Caki2 (cell line): ENCODE measurements at regions not wholly inside any gene's neighbourhood (a gene's known extent, or its start where the extent isn't known, plus 50 kb on each side); places are given as distances from the start of the nearest gene placed in this dataset.

Experiments
- DNase-seq: peaks from one replicate; pipeline ENCODE4 v3.0.0-alpha.2; 2015; ENCODE audit warnings: low read depth
- in situ Hi-C: cut with HindIII; loops from 2 replicates; pipeline ENCODE4 v1.10.0; 2016; ENCODE audit warnings: low sequenced_read_pairs, low pct_unique_long_range_greater_than_20kb, mixed read lengths

DNA sequence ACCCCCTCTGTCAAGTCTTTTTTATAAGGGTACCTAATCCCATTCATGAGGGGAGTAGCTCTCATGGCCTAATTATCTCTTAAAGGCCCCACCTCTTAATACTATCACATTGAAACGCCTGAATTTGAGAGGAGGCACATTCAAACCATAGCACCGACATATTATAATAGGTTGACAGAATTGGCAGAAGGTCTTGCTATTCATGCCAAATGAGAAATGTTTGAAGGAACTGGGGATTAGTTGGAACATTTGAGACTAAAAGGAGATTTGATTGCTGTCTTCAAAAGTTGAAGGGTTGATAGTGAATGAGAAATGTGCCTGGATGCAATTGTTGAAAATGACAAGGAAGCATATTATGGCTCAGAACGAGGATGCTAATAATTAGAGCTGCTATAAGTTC lies 331.1 kb downstream of the ATP23 start:
- in situ Hi-C loops, result no loop called here
- no peak for DNase-seq

DNA sequence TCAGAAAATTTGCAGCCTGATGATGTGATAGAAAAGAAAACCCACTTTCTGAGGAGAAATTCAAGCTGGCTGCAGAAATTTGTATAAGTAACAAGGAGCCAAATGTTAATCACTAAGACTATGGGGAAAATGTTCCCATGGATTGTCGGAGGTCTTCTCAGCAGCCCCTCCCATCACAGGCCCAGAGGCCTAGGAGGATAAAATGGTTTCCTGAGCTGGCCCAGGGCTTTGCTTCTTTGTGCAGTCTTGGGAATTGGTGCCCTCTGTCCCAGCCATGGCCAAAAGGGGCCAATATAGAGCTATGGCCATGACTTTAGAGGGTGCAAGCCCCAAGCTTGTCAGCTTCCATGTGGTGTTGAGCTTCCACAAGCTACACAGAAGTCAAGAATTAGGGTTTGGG lies 335.9 kb downstream of the ATP23 start:
- in situ Hi-C loops, result no loop called here
- DNase-seq, result peak; percentile 25

DNA sequence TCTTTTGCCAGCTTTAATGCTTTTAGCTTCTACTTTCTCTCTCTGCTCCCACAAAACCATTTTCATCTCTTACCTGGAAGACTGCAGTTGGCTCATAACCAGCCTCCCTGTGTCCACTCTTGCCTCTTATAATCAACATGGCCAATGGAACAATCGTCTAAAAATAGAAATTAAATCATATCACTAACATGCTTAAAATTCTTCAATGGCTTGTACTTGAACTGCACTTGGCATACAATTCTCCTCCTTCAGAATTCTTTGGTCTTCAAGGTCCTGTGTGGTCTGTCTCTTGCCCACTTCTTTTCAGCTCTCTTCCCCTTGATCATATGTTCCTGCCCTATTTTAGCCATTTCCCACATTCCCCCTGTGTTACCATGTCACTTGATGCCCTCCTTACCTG lies 342.2 kb downstream of the ATP23 start:
- DNase-seq, result no peak
- in situ Hi-C loops, result no loop called here

DNA sequence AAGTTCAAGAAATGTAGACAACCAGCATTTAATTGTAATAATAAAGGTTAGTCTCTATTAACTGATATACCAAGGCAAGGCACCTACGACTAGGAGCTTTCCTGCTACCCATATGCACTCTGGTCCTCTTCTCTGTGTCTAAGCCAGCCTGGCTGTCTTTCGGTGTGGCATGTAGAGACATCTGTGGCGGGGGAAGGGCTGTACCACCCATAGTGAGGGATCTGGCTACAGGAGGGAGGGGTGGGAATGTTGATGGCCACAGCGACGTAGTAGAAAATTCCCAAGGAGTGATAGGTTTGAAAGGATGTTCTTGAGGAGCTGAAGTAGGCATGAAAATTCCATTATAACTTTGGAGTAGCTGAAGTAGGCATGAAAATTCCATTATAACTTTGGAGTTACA lies 344.2 kb downstream of the ATP23 start:
- in situ Hi-C loops, result no loop called here
- no peak for DNase-seq

- in situ Hi-C loops, result no loop called here
- no peak for DNase-seq
These were observed 345.0 kb downstream of the ATP23 start for GRCh38 chr12:58286353-58286752.

DNA sequence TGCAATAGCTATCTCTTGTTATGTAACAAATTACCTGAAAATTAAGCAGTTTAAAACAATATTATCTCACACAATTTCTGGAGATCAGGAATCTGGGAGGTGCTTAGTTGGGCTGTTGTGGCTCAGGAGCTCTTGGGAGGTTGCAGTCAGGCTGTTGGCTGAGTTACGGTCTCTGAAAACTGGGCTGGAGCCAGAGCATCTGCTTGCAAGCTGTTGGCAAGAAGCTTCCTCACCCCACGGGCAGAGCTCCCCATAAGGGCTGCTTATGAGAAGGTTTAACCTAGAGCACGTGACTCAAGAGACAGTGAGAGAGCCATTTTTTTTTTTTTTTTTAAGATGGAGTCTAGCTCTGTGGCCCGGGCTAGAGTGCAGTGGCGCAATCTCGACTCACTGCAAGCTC lies 346.8 kb downstream of the ATP23 start:
- in situ Hi-C loops, result no loop called here
- no peak for DNase-seq

GRCh38 chr12:58291106-58291505 lies 349.7 kb downstream of the ATP23 start:
- in situ Hi-C loops, result no loop called here
- DNase-seq, result no peak

DNA sequence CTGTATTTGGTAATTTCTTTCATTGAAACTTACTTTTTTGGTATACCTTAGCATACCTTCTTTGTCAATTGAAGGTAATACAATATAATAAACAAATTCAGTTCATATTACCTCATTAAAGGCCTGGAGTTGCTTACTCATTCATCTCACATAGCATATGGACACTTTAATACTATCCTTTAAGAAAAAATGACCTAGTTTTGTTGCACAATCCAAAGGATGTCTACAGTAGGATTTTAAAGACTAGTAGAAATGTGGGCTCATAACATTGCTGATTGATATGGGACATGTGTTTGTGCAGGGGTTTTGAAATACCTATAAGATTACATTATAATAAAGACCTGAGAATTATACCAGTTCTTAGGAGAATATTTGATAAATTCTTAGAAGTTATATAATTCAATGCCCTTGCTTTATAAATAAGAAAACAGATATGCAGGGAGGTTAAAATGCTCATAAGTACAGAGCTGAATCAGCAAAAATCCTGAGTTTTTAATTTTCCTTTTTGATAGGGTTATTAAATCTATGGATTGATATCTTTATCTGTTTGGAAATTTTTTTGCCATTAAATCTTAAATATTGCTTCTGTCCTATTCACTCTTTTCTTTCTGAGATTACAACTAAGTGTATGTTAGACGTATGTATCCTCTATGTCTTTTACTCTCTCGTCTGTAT lies 352.1 kb downstream of the ATP23 start:
- in situ Hi-C loops, result no loop called here
- no peak for DNase-seq

- in situ Hi-C loops, result no loop called here
- DNase-seq, result no peak
These were observed 353.9 kb downstream of the ATP23 start for GRCh38 chr12:58295268-58295667.

- in situ Hi-C loops, result no loop called here
- DNase-seq, result no peak
These were observed 355.5 kb downstream of the ATP23 start for GRCh38 chr12:58296863-58297262.

DNA sequence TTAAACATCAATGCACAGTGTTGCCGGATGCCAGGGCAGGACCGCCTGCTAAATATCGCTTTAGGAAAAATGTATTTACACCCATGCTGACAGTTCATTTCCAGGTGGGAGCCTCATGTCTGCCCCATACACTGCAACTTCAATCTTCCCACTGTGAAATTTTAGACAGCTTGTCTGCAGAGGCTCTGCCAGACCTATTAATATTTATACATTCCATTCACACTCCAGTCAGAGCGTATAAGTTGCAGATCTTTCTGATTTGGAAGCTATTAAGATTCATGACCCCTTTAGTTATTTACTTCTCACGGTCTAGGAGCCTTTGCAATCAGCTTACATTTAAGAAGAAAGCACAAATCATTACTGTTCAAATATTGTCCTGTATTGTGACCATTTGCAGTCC lies 357.4 kb downstream of the ATP23 start:
- in situ Hi-C loops, result no loop called here

GRCh38 chr12:58299371-58299770 lies 358.0 kb downstream of the ATP23 start:
- in situ Hi-C loops, result no loop called here
- DNase-seq, result no peak

More for the DNA sequence above, 357.4 kb downstream of the ATP23 start:
- no peak for DNase-seq

- DNase-seq, result no peak
- in situ Hi-C loops, result no loop called here
These were observed 359.8 kb downstream of the ATP23 start for GRCh38 chr12:58301038-58301729.

DNA sequence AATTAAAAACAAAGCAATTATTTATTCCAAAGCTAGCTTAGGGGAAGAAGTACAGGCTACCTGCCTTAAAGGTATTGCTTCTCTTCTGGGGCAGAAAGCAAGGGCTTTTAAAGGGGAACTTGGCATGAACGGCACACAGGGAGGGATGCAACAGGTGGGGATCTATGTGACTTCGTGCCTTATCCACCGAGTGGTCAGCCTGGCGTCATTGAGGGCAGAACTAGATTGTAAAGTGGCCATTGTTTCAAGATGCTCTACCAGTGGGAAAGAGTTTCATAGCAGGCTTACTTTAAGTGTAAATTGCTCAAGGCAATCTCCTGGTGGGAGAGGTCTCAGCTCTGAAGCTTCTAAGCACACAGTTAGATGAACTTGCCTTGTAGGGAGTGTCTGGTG lies 360.4 kb downstream of the ATP23 start:
- no peak for DNase-seq
- in situ Hi-C loops, result no loop called here

- in situ Hi-C loops, result no loop called here
- DNase-seq, result no peak
These were observed 361.2 kb downstream of the ATP23 start for GRCh38 chr12:58302487-58303011.

DNA sequence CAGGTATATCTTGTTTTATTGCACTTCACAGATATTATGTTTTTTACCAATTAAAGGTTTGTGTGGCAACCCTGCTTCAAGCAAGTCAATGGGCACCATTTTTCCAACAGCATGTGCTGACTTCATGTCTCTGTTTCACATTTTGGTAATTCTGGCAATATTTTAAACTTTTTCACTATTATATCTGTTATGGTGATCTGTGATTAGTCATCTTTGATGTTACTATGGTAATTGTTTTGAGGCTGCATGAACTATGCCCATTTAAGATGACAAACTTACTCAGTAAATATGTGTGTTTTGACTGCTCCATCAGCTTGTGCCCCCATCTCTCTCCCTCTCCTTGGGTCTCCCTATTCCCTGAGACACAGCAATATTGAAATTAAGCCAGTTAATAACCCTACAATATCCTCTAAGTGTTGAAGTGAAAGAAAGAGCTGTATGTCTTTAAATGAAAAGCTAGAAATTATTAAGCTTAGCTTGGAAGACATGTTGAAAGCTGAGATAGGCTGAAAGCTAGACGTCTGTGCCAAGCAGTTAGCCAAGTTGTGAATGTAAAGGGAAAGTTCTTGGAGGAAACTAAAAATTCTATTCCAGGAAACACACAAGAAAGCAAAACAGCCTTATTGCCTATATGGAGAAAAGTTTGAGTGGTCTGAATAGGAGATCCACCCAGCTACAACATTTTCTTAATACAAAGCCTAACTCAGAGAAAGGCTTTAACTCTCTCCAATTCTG lies 365.1 kb downstream of the ATP23 start:
- in situ Hi-C loops, result no loop called here

DNA sequence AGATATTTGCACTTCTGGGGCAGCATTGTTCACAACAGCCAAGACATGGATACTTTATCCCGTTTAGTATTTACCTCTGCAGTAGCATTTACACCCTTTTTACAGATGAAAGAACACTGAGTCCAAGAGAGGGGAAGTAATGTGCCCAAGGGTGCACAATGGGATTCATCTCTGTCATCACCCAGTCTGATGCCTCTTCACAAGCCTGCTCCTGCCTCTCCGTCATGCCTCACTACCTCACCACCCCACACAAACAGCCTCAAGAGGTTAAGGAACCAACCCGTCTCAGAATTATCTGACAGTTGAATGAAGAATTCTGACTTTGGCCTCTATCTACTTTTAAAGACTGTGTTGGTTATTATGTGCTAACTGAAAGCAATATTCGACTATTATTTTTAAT lies 368.4 kb downstream of the ATP23 start:
- DNase-seq, result peak; percentile 82
- in situ Hi-C loops, result no loop called here

More for the DNA sequence above, 365.1 kb downstream of the ATP23 start:
- DNase-seq, result no peak

DNA sequence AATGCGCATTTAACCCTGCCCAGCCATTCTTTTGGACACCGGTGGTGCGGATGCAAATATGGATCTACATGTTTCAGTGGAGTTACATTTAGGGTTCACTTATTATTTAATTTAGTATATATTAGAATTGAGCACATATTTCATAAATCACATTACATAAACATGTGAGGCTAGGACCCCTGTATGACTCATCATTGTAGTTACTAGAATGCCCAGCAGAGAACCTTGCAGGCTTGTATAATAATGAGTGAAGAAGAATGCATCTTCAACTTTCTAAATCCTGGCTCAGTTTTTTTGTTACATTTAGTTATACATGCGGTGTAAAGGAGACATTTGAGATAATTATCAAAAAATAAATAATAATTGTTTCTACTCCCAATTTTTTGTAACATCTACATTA lies 369.0 kb downstream of the ATP23 start:
- no peak for DNase-seq
- in situ Hi-C loops, result no loop called here
